Stimulated activated CD8-positive, alpha-beta memory T cell treated with anti-CD3 and anti-CD28 coated beads, Interleukin-4, amount 100 ng/mL, for 24 hours (primary cell): ENCODE measurements at regions not wholly inside any gene's neighbourhood (a gene's known extent, or its start where the extent isn't known, plus 50 kb on each side); places are given as distances from the start of the nearest gene placed in this dataset.
A peak's percentile ranks its signal among the peaks of the same experiment; 100 is the strongest.
"Not testable (repeated sequence)": the region's sequence is repeated elsewhere in the genome, so short reads cannot be mapped to it uniquely, and the experiment has no call there.

Experiments
- DNase-seq: peaks from one replicate; pipeline ENCODE4 v3.0.0-alpha.2; 2020; ENCODE audit warnings: low read depth

- DNase-seq = no peak
Observed at GRCh38 chr12:75756771-75757170, 245.4 kb upstream of the KRR1 start.

GRCh38 chr12:75756111-75756510, 244.7 kb upstream of the KRR1 start:
- no peak for DNase-seq

DNA sequence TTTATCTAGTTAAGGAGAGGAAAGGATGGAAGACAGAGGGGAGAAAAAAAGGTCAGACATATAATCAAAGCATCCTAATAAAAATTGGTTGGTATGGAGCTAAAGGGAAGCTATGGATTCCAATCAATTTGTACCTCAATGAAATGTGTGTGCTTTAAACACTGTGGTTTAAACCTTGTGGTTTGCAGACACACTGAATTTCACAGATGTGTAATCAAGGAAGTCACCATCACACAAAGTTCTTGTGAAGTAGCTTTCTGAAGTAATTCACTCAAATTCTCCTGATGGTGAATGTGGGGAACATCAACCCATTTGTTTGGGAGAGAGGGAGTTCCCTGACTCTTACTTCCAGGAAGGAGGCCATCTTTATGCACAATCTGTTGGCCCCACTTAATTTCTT, 243.3 kb upstream of the KRR1 start:
- no peak for DNase-seq

DNA sequence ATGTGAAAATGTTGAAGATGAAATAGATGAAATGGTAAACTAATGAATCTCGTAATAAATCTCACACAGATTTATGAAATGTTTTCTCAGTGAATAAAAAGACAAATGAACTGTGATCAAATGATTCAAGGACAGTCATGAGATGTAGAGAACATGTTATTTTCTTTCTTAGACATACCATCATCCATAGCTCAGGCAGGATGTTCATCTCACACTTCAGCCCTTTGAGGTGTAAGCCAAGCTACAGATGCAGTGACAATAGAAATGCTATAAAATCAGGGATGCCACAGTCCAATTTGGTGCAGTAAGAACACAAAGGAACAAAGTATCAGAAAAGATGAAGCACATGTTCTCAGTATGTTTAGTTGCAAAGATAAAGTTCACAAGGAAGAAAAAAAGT, 242.7 kb upstream of the KRR1 start:
- DNase-seq = no peak

DNA sequence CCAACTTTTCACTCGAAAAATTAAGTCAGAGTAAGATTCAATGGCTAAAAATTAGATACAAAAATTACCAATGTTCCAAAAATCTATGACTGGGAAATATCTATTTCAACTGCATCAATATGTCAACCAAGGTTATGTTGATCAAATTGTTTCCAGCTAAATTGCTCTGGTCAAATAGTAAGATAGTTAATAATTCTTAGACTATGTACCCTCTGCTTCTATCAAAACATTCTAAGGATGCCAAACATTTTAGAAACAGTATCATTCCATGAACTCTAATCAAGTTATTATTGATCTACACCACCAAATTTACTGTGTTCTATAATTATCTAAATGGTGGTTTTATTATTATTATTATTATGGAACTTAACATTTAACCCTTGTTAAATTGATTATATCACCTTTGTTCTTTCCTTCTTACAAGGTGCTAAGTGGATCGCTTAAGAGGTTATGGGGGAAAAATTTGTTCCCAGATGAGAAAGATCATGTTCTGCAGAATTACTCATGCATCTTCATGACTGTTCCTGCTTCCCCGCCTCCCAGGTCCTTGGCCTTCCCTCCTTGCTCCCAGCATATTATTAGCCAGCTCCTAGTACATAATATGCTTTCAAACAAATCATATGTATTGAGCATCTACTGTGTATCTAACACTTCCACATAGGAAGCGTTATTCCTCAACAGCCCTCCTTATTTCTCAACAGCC, 240.5 kb upstream of the KRR1 start:
- DNase-seq = no peak

GRCh38 chr12:75750716-75751306, 239.4 kb upstream of the KRR1 start:
- DNase-seq = no peak

GRCh38 chr12:75748990-75749389, 237.6 kb upstream of the KRR1 start:
- DNase-seq = not testable (repeated sequence)

GRCh38 chr12:75748136-75748535, 236.7 kb upstream of the KRR1 start:
- DNase-seq = no peak

DNA sequence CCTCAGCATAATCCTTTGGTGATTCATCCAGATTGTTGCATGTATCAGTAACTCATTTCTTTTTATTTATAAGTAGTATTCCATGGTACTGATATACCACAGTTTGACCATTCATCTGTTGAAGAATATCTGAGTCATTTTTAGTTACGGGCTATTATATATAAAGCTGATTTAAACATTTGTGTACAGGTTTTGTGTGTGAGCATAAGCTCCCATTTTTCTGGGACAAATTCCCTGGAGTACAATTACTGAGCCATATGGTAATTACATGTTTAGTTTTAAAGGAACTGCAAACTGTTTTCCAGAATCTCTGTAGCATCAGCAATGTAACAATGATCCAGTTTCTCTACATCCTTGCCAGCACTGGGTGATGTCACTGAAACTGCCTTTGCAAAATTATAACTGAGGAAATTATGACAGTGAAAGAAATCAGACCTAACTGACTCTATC, 236.2 kb upstream of the KRR1 start:
- DNase-seq = no peak

DNA sequence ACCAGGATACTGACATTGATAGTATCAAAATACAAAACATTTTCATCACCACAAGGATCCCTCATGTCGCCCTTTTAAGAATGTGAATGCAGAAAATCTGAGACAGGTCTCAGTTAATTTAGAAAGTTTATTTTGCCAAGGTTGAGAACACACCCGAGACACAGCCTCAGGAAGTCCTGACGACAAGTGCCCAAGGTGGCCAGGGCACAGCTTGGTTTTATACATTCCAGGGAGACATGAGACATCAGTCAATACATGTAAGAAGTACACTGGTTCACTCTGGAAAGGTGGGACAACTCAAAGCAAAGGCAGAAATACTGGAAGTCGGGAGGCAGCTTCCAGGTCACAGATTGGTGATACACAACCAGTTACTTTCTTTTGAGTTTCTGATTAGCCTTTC, 235.2 kb upstream of the KRR1 start:
- DNase-seq = no peak

- DNase-seq = no peak
Observed at GRCh38 chr12:75744607-75745256, 233.3 kb upstream of the KRR1 start.

- DNase-seq = no peak
Observed at GRCh38 chr12:75742961-75743360, 231.6 kb upstream of the KRR1 start.

DNA sequence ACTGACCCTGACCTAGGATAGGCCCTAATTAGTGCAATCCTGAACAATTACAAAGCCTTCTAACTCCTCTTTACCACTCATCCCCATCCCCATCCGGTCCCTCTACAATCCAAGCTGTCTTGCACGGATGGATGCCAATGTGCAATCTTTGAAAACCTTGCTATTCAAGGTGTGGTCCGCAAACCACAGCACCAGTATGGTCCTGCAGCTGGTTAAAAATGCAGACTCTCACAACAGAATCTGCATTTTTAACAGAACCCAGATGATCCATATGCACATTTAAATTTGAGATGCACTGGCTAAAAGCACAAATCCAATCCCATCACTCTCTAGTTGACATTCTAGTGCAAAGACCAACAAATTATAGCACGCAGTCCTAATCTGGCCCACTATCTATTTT, 230.6 kb upstream of the KRR1 start:
- DNase-seq = no peak

DNA sequence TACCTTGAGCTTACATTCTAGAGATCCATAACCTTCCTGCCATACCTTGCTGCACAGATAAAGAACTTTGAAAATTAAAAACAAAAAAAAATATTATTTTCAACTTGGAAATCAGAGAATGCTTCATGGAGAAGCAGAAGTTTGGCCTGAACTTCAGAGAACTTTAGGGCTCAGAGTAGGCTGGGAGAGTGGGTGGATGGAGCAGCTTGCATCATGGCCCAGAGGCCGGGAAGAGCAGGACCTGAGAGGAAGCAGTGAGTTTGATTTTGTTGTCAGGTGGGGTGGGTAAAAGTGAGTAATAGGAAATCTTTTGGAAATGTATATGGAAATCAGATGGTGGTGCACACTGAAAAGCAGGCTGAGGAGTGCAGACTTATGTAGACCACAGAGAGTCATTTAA, 228.5 kb upstream of the KRR1 start:
- no peak for DNase-seq

DNA sequence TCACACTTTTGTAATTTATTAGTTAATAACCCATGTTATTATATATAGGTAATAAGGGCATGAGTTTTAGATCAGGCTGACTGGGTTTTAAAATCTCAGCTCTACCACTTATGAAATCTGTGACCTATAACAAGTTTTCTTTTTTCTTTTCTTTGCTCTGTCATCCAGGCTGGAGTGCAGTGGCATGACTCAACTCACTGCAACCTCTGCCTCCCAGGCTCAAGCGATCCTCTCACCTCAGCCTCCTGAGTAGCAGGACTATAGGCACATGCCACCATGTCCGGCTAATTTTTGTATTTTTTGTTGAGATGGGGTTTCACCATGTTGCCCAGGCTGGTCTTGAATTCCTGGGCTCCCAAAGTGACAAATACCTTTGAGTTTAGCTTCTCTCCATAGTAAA, 227.7 kb upstream of the KRR1 start:
- DNase-seq = not testable (repeated sequence)

DNA sequence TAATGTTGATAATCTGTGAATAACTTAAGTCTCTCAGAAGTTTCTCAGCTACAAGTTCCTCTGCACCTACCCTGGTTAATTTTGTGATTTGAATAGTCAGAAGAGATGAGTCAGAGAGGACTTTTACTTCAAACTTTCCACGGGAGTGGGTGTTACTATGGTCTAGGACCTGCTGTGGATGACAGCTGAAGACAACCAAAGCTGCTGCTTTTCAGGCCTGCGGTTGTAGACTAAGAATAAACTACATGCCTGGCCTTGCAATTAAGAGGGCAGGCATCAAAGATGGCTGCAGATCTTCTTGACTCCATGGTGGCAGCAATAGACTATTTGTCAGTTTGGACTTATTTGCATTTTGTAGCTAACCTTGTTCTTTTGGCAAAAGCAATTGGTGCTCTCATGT, 227.1 kb upstream of the KRR1 start:
- peak; percentile 28 for DNase-seq

DNA sequence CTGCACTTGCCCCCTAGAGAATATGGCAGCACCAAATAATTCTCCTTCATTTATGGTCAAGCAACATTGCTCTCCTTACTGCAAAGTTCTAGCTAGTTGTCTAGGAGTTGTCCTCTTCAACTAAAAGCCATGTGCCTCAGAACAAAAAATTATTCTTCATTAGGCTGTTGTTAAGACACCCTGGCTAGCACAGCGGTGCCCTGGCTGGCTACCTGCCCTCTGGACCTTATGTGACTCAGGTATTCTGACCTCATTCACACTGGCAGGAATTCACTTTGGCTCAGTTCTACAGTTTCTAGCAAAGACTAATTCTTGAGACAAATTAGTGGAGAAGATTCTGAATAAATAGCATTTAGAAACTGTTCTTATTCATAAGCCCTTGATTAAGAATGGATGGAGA, 224.4 kb upstream of the KRR1 start:
- no peak for DNase-seq

- DNase-seq = no peak
Observed at GRCh38 chr12:75728826-75729225, 217.4 kb upstream of the KRR1 start.

DNA sequence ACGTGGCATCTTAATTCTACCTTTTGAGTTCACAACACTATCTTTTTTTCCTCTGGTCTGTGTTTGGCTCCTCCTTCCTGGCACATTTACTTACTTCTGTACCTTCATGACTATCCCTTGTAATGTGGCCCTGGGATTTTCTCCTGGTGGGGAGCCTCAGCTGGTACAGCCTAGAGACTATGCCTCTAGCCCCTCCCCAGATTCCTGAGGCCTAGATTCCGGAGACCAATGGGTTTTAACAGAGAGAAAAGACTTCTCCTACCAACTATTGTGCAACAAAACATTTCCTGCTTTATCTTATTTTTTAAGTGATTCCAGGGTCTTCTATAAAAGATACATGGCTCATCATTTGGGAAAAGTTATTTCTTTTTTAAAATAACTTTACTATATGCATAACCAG, 216.2 kb upstream of the KRR1 start:
- DNase-seq = no peak

GRCh38 chr12:75725521-75726111, 214.2 kb upstream of the KRR1 start:
- no peak for DNase-seq

DNA sequence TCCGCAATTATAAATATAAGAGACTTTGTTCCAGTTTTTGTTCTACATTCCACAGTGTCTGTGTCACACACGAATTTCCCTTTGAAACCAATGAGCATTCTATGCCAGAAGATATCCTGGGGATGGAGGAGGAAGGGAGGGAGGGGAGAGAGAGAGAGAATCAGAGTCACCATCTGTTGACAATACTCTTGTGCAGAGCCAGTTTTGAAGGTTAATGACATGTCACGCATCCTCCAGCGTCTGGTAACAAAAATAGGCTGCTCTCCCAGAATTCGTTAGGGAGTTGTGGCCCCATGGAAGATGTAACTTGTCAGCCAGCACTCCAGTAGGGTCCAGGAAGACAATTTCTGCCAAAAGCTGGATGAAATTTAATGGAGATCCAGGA, 213.5 kb upstream of the KRR1 start:
- DNase-seq = no peak

GRCh38 chr12:75724307-75724927, 213.0 kb upstream of the KRR1 start:
- DNase-seq = no peak

DNA sequence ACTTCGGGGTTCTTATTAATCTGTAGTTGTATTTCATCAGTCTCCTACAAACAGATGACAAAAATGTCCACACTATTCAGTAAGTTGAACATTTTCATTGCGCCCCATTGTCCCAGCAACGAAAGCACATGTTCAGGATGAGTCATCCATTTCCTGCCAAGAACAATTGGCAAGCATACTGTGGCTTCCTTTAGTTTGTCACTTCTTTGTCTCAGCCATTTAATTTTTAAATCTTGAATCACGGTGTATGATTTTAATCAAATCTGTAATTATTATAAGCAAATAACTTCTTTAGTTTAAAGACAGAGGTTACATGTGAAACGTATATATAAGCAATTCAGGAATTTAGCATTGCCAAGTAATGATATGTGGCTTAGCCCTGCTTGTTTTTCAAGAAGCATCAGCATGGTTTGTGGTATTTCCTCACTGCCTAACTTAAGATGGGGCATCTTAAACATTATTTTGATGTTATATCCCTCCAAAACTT, 211.3 kb upstream of the KRR1 start:
- DNase-seq = no peak
